ENCODE measurements at regions not wholly inside any gene's neighbourhood (a gene's known extent, or its start where the extent isn't known, plus 50 kb on each side); places are given as distances from the start of the nearest gene placed in this dataset.

GRCh38 chrX:26032111-26032912, 105.8 kb upstream of the MAGEB18 start:
- no peak for DNase-seq

DNA sequence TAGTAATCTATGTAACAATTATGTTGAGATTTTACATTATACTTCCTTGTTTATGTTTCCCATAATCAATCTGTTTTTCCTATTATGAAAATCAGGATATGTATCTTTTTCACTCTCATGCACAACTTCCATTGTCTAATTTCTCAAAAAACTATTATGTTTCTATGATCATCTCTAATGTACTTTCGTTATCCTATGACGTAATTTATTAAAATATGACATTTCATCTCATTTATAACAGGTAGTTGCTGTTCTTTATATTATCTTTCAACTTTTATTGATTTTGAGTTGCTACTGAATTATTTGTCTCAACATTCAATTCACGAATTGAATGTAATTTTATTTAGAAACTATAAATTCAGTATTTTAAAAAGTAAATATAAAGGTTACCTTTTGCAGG, 100.8 kb upstream of the MAGEB18 start:
- no peak for DNase-seq

DNA sequence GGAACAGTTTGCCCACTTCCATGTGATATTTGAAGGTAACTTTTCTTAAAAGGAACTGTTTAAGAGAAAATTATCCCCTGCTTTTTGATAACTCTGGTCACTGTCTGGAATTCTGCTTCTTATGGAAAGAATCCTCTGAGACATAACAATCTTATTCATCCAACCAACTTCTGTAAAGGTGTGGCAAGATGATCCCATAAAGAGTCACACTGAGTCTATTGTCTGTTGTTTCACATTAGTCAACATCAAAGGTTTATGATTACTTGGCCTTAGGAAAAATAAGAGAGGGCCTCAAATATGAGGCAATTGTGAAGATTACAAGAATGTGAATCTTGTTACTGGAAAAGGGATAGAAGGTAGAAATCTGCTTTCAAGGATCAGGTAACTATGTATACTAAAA, 88.0 kb upstream of the MAGEB18 start:
- DNase-seq, result no peak

DNA sequence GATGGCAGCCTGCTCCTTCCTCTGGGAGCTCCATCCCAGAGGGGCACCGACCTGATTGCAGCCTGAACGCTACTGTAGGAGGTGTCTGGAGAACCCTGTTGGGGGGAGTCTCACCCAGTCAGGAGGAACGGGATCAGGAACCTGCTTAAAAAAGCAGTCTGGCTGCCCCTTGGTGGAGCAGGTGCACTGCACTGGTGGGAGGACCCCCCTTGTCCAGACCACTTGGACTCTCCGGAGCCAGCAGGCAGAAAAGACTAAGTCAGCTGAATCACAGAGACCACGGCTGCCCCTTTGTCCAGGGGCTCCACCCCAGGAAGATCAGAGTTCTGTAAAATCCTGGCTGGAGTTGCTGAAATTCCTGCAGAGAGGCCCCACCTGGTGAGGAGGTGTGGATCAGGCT, 67.3 kb upstream of the MAGEB18 start:
- DNase-seq, result no peak

DNA sequence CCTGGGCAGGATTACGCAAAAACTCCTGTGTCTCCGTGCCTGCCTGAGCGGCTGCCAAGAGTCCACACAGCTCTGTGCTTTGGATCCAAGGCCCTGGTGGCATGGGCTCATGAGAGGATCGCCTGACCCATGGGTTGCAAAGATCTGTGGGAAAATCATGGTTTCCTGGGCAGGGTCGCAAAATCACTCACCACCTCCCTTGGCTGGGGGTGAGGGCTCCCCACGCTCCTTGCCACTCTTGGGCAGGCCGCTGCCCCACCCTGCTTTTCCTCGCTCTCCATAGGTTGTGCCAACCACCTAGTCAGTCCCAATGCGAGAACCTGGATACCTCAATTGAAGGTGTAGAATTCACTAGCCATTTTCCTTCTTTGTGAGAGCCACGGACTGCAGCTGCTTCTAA, 66.5 kb upstream of the MAGEB18 start:
- DNase-seq, result no peak

GRCh38 chrX:26083093-26083492, 55.0 kb upstream of the MAGEB18 start:
- no peak for DNase-seq

Measured in left kidney (tissue), 1 donor.